Inflammatory macrophage (primary cell): ENCODE measurements at regions not wholly inside any gene's neighbourhood (a gene's known extent, or its start where the extent isn't known, plus 50 kb on each side); places are given as distances from the start of the nearest gene placed in this dataset.
A peak's percentile ranks its signal among the peaks of the same experiment; 100 is the strongest.

ENCODE experiments used
- DNase-seq, 2 donors: peaks; one replicate each; pipeline ENCODE4 v3.0.0-alpha.2; 2020 to 2022

GRCh38 chr3:194769020-194769643, 83.4 kb downstream of the FAM43A start:
- DNase-seq: peak; percentile 96 to 98

DNA sequence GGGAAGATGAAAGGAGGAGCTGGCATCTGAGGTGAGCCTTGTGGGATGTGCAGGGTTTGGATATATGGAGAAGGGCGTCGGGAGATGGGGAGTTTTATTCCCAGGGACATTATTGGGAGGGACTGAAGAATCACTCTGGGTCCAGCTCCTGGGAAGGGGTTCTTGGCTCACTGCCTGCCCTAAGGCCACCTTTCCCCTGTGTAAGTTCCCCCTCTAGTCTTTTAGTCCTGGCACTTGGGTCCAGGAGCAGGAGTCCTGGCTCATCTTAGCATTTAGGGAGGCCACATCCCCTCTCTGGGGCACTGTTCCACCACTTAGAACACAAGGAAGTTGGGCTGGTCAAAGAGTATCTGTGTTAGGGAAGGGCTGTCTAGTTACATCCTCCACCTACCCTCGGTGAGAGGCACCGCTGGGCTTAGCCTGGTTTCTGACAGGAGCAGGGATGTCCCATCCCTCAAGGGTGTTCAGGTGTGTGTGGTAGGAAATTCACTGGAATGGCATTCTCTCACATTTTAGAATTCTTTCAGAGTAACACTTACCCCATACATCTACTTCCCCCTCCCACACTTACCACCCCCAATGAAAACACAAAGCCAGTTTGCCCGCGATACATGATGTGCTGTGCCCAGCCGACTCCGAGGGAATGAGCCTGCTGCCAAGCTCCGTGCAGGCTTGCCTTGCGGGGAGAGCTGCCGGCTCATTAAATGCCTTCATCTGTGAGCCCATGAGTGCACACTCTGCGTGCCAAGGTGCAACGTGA, 86.7 kb downstream of the FAM43A start:
- DNase-seq: no peak

DNA sequence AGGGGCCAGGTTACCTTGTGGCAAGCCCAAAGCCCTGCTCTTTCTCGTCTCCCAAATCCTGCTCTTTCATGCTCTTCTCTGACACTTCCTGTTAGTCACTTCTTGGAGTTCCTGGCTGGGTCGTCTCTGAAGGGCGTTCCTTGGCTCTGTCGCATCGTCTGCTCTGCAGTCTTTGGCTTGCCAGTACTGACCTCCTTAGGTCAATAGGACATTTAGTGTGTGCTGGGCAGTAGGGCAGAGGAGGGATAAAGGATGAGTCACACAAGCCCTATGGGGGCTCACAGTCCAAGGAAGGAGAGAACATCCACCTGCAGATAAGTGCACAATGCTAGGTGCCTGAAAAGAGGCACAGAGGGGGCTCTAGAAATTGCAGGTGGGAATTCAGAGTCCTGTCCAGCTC, 87.5 kb downstream of the FAM43A start:
- DNase-seq: no peak

- DNase-seq: no peak
Observed at GRCh38 chr3:194773771-194774455, 88.2 kb downstream of the FAM43A start.

DNA sequence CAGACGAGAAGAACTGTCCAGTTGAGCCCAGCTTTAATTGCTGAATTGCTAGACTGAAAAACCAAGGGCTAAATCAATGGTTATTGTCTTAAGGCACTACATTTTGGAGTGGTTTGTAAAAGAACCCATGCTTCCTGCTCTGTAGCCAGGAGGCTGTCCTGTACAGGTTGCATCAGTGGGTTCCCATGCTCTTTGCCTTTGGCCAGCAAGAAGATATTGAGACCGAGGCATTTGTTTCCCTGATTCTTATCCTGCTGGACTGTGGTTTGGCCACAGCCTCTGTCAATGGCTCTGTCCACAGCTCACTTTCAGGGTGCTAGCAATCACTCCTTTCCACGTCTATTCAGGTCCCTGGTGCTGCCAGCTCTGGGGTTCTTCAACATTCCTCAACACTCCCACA, 89.6 kb downstream of the FAM43A start:
- no peak for DNase-seq

GRCh38 chr3:194775731-194776130, 90.0 kb downstream of the FAM43A start:
- DNase-seq: no peak

GRCh38 chr3:194777729-194778128, 92.0 kb downstream of the FAM43A start:
- no peak for DNase-seq

- DNase-seq: peak in 1 of 2 donors; percentile 22
Observed at GRCh38 chr3:194779729-194780224, 94.1 kb downstream of the FAM43A start.

DNA sequence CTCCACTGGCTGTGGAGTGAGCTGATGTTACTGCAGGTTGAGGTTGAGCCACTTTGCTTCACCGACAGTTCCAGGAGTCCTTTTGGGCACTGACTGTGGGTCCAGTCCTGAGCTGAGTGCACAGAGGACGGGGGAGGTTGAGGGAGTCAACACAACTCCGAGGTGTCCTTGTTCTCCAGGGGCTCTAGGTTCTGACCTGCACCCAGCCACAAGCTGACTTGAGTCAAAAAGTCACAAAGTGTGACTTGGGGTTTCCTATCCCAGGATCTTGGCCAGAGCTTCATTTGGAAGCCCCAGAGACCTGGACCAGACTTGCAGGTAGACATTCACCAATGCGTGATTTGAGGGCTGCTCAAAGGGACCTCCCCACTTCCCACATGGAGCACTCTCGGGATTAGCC, 95.0 kb downstream of the FAM43A start:
- DNase-seq: no peak

GRCh38 chr3:194781617-194782016, 95.9 kb downstream of the FAM43A start:
- no peak for DNase-seq

DNA sequence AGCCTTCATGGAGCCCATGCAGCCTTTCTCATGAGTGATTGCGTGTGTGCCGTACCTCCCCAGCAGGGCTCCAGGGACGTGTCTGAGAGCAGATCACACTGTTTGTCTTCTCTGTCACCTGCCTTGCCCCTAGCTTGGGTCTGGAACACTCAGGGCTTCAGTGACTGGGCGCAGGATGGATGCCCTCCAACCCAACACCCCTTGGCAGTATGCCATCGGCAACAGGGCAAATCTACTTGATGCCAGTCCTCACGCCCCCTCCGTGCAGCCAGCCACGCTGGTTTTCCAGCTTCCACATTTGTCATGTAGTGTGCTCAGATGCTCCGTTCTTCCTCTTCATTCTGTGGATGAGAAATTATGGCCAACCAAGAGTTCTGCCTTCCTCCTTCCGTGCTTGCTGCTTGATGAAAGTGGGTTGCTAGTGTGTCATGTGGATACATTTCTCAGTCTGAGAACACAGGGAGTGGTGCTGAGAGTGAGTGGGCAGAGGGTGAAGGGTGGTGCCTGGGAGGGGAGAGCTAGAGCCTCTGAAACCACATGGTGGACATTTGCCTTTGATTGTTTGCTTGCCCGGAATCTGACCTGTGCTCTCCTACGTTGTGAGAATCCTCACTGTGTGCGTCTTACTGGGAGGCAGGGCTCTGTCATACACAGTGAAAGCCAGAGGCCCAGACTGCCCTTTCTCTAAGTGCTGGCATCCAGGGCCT, 97.2 kb downstream of the FAM43A start:
- DNase-seq: peak; percentile 93 to 96

- no peak for DNase-seq
Observed at GRCh38 chr3:194784361-194784760, 98.7 kb downstream of the FAM43A start.

GRCh38 chr3:194785315-194785714, 99.6 kb downstream of the FAM43A start:
- peak; percentile 75 to 76 for DNase-seq

DNA sequence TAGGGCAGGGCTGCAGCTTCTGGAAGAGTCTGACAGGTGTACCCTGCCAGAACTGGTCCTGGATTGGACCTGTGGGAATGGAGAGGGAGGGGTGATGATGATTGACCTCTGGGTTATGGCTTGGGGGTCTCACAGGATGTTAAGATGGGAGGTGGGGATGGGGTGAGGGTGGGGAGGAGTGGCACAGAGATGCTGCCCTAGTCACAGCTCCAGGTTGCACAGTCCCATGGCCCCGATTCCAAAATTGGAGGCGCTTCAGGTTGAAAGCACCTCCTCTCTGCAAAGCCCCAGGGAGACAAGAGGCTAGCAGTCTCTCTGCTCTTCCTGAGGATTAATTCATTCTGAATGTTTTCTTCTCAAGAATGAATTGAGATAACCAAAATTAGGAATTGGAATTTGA, 101.4 kb downstream of the FAM43A start:
- no peak for DNase-seq

DNA sequence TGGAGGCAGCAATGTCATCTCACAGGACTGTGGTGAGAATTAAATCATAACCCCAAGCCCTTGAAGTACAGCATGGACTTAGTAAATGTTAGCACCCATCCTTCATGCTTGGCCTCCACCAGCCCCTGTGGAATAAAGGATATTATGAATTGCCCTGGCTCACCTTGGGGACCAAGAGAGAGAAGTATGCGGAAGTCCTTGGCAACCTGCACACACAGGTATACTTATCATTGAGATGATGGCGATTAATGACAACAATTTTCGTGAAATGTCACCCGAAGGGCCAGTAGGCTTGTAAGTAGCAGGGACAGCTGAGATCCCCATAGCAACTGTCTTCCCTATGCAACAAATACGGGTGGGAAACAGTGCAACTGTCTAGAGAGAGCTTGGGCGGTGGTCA, 102.0 kb downstream of the FAM43A start:
- DNase-seq: no peak

DNA sequence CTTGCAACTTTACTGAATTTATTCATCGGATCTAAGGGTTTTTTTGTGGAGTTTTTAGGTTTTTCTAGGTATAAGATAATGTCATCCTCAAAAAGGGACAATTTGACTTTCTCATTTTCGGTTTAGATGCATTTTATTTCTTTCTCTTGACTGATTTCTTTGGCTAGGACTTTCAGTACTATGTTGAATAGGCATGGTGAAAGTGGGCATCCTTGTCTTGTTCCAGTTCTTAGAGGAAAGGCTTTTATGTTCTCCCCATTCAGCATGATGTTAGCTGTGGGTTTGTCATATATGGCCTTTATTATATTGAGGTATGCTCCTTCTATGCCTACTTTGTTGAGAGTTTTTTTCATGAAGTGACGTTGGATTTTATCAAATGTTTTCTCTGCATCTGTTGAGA, 106.7 kb downstream of the FAM43A start:
- no peak for DNase-seq

- no peak for DNase-seq
Observed at GRCh38 chr3:194797555-194798250, 112.0 kb downstream of the FAM43A start.

GRCh38 chr3:194798486-194798885, 112.8 kb downstream of the FAM43A start:
- no peak for DNase-seq

DNA sequence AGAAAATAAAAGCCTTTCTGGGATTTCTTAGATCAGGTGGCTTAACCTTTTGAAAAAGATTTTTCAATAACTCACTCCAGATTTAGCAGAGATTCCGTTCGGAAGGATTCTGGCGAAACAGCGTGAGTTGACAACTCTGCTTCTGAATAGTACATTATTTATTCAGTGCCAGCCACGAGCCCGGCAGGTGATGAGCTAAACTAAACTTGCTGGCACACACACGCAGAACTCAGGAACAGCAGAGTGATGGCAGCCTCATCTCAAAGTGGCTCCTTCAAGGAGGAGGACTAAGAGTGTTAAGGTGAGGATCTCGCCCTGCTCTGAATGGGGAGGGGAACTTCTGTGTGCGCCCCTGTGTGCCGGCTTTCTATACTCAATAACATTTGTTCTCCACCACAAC, 114.3 kb downstream of the FAM43A start:
- no peak for DNase-seq

GRCh38 chr3:194801461-194802432, 116.1 kb downstream of the FAM43A start:
- no peak for DNase-seq

GRCh38 chr3:194804796-194805195, 119.1 kb downstream of the FAM43A start:
- DNase-seq: no peak
